Calu3 (cell line): ENCODE measurements at regions not wholly inside any gene's neighbourhood (a gene's known extent, or its start where the extent isn't known, plus 50 kb on each side); places are given as distances from the start of the nearest gene placed in this dataset.
"Not testable (repeated sequence)": the region's sequence is repeated elsewhere in the genome, so short reads cannot be mapped to it uniquely, and the experiment has no call there.

Experiments
- BruUV-seq: library from RNA; stranded (reverse); fragments of 400-500 nt; replicated peaks from 2 replicates; lab custom pipeline; 2021; lab: Mats Ljungman, UMichigan
- CTCF ChIA-PET: fragments of 300-600 bp; sonication (Branson Sonifier 250); formaldehyde crosslinking; loops from one replicate; lab custom pipeline; 2022; ENCODE audit warnings: antibody characterized with exemption; lab: Charles Lee
- DNase-seq: peaks from one replicate; pipeline ENCODE4 v3.0.0; 2022
- H3K27ac Mint-ChIP-seq: one replicate; pipeline ENCODE4 v1.8.0; 2022; ENCODE audit warnings: mixed read lengths; ENCODE audit not compliant: unreplicated experiment
- H3K27me3 Mint-ChIP-seq: one replicate; pipeline ENCODE4 v1.8.0; 2022; ENCODE audit warnings: mixed read lengths; ENCODE audit not compliant: unreplicated experiment
- H3K36me3 Mint-ChIP-seq: one replicate; pipeline ENCODE4 v1.8.0; 2022; ENCODE audit warnings: mild to moderate bottlenecking, moderate library complexity, mixed read lengths; ENCODE audit not compliant: insufficient read depth, unreplicated experiment
- H3K4me1 Mint-ChIP-seq: one replicate; pipeline ENCODE4 v1.8.0; 2022; ENCODE audit warnings: mild to moderate bottlenecking, low read depth, mixed read lengths; ENCODE audit not compliant: unreplicated experiment
- H3K4me3 Mint-ChIP-seq: one replicate; pipeline ENCODE4 v1.8.0; 2022; ENCODE audit warnings: mild to moderate bottlenecking, low read depth, moderate library complexity, mixed read lengths; ENCODE audit not compliant: unreplicated experiment
- H3K9me3 Mint-ChIP-seq: one replicate; pipeline ENCODE4 v1.8.0; 2022; ENCODE audit warnings: low read depth, mixed read lengths; ENCODE audit not compliant: unreplicated experiment
- intact Hi-C: fragments of 100-400 bp; cut with micrococcal nuclease; formaldehyde crosslinking; loops from one replicate; pipeline ENCODE4 v1.10.0; 2022; ENCODE audit not compliant: unreplicated experiment
- TF ChIP-seq, protein P1 (sequence below): fragments of 200-600 bp; IDR thresholded peaks from one replicate; pipeline ENCODE4 v1.8.0; 2022; ENCODE audit warnings: antibody characterized with exemption; ENCODE audit not compliant: unreplicated experiment

DNA sequence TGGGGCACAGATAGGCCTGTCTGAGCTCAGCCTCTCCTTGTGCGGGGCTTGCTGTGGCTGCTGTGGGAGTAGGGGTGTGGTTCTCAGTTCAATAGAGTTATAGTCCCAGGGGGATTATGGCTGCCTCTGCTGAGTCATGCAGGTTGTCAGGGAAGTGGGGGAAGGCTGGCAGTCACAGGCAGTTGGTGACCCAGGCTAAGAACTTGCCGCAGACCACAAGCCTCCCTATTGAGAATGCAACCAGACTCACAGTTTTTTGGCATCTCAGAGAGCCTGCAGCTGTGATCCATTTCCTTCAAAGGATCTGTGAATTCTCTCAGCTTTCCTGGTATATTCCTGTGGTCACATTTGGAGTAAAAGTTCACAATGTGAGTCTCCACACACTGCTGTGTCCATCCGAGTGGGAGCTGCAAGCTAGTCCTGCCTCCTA, 364.9 kb downstream of the ZNF674 start:
- DNase-seq, result peak; percentile 48
- intact Hi-C loops, result no loop called here
- no peaks in the 10 kb centered on the region for H3K27me3 Mint-ChIP-seq

GRCh38 chrX:46179748-46180147, 365.5 kb downstream of the ZNF674 start:
- TF ChIP-seq, protein P1, sequence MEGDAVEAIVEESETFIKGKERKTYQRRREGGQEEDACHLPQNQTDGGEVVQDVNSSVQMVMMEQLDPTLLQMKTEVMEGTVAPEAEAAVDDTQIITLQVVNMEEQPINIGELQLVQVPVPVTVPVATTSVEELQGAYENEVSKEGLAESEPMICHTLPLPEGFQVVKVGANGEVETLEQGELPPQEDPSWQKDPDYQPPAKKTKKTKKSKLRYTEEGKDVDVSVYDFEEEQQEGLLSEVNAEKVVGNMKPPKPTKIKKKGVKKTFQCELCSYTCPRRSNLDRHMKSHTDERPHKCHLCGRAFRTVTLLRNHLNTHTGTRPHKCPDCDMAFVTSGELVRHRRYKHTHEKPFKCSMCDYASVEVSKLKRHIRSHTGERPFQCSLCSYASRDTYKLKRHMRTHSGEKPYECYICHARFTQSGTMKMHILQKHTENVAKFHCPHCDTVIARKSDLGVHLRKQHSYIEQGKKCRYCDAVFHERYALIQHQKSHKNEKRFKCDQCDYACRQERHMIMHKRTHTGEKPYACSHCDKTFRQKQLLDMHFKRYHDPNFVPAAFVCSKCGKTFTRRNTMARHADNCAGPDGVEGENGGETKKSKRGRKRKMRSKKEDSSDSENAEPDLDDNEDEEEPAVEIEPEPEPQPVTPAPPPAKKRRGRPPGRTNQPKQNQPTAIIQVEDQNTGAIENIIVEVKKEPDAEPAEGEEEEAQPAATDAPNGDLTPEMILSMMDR, result no peak
- H3K9me3 Mint-ChIP-seq, result peaks cover 8% of the 10 kb centered on the region
- no peaks in the 10 kb centered on the region for H3K4me1 Mint-ChIP-seq
- no peaks in the 10 kb centered on the region for H3K27me3 Mint-ChIP-seq
- no peak for DNase-seq
- intact Hi-C loops, result no loop called here
- H3K27ac Mint-ChIP-seq, result peak overlapping the region; percentile 50
- CTCF ChIA-PET, result interaction anchor here (0.8 to 1.0 kb wide), 2 partner anchors 80 to 331 kb away, joined by 3 read pairs; no protein-coding TSS in a partner anchor
- peak overlapping the region; percentile 28 for H3K4me3 Mint-ChIP-seq
- no peaks in the 10 kb centered on the region for H3K36me3 Mint-ChIP-seq
- no TSS peak for BruUV-seq

More for the DNA sequence above, 364.9 kb downstream of the ZNF674 start:
- peaks cover 8% of the 10 kb centered on the region for H3K9me3 Mint-ChIP-seq
- H3K4me3 Mint-ChIP-seq, result peak overlapping the region; percentile 28
- TF ChIP-seq, protein P1, result no peak
- no TSS peak for BruUV-seq
- peak overlapping the region; percentile 50 for H3K27ac Mint-ChIP-seq
- CTCF ChIA-PET, result interaction anchor here (0.8 kb wide), 1 partner anchor 331 kb away, joined by 3 read pairs; no protein-coding TSS in a partner anchor
- H3K4me1 Mint-ChIP-seq, result no peaks in the 10 kb centered on the region
- H3K36me3 Mint-ChIP-seq, result no peaks in the 10 kb centered on the region

DNA sequence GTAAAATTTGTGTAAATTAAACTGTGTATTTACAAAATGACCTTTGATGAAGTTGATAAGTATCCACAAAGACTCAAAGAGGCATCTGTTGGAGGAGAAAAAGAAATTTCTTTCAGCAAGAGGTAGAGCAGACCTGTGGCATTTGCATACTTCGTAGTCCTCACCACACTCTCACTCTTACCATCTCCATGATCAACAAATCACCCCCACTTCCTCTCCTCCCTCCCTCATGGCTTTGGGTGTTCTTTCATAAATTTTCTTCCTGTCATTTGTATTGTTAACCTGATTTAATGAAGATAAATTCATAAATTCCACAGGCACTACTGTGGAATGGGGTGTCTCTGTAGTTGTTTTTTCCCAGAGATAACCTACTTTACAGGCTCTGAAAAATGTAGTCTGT, 366.5 kb downstream of the ZNF674 start:
- TF ChIP-seq, protein P1, result no peak
- H3K4me3 Mint-ChIP-seq, result no peak overlapping the region
- no peaks in the 10 kb centered on the region for H3K36me3 Mint-ChIP-seq
- CTCF ChIA-PET, result interaction anchor here (0.6 kb wide), 1 partner anchor 79 kb away, joined by 3 read pairs; no protein-coding TSS in a partner anchor
- H3K4me1 Mint-ChIP-seq, result no peaks in the 10 kb centered on the region
- DNase-seq, result no peak
- H3K27me3 Mint-ChIP-seq, result no peaks in the 10 kb centered on the region
- BruUV-seq, result no TSS peak
- intact Hi-C loops, result no loop called here
- peaks cover 8% of the 10 kb centered on the region for H3K9me3 Mint-ChIP-seq
- H3K27ac Mint-ChIP-seq, result no peak overlapping the region

DNA sequence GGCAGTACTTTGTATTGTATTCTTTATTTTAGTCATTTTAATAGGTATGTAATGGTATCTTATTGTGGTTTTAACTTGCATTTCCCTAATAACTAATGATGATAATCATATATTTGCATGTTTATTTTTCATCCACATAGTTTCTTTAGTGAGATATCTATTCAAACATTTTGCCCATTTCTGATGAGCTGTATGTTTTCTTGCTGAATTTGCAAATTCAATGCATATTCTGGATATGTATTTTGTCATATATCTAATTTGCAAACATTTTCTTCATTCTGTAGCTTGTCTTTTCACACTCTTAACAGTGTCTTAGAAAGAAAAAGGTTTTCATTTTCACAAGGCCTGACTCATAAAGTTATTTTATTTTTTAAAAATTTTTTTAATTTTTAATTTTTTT, 372.1 kb downstream of the ZNF674 start:
- no peaks in the 10 kb centered on the region for H3K27me3 Mint-ChIP-seq
- intact Hi-C loops, result no loop called here
- TF ChIP-seq, protein P1, result no peak
- no peak overlapping the region for H3K4me3 Mint-ChIP-seq
- H3K27ac Mint-ChIP-seq, result no peak overlapping the region
- BruUV-seq, result no TSS peak
- H3K36me3 Mint-ChIP-seq, result no peaks in the 10 kb centered on the region
- no peak for DNase-seq
- CTCF ChIA-PET, result no interaction called here
- H3K4me1 Mint-ChIP-seq, result no peaks in the 10 kb centered on the region
- peaks cover 9% of the 10 kb centered on the region for H3K9me3 Mint-ChIP-seq

GRCh38 chrX:46171457-46171856, 373.8 kb downstream of the ZNF674 start:
- BruUV-seq, H3K4me3 Mint-ChIP-seq, H3K27me3 Mint-ChIP-seq, H3K9me3 Mint-ChIP-seq, intact Hi-C loops, DNase-seq, CTCF ChIA-PET, H3K4me1 Mint-ChIP-seq, H3K36me3 Mint-ChIP-seq, H3K27ac Mint-ChIP-seq: not testable (repeated sequence)
